ENCODE measurements at regions not wholly inside any gene's neighbourhood (a gene's known extent, or its start where the extent isn't known, plus 50 kb on each side); places are given as distances from the start of the nearest gene placed in this dataset.
A peak's percentile ranks its signal among the peaks of the same experiment; 100 is the strongest.
"Not testable (repeated sequence)": the region's sequence is repeated elsewhere in the genome, so short reads cannot be mapped to it uniquely, and the experiment has no call there.

GRCh38 chr3:18100121-18100520, 325.0 kb downstream of the SATB1 start:
- no peak overlapping the region for H3K27ac Mint-ChIP-seq
- no peaks in the 10 kb centered on the region for H3K9me3 Mint-ChIP-seq

GRCh38 chr3:18099611-18100010, 325.5 kb downstream of the SATB1 start:
- Mint-ChIP-seq H3K4me1 (ENCODE audit: low read depth) (peaks cover 19% of the 10 kb centered on the region), H3K4me3 (peak overlapping the region; percentile 10), H3K9me3 (no peaks in the 10 kb centered on the region), H3K27ac (peak overlapping the region; percentile 59), H3K36me3 (ENCODE audit: low read depth) (no peaks in the 10 kb centered on the region), H3K27me3 (ENCODE audit: low read depth) (peaks cover 3% of the 10 kb centered on the region)
- no peak for DNase-seq
- CTCF ChIA-PET = no interaction called here
- intact Hi-C loops (cut with micrococcal nuclease) = loop anchor here (2.0 to 10.0 kb wide), 2 partner anchors 771 to 1955 kb away; no protein-coding TSS in a partner anchor

More at GRCh38 chr3:18100121-18100520, 325.0 kb downstream of the SATB1 start:
- H3K4me1 Mint-ChIP-seq (ENCODE audit: low read depth) = peaks cover 19% of the 10 kb centered on the region
- peaks cover 6% of the 10 kb centered on the region for H3K27me3 Mint-ChIP-seq (ENCODE audit: low read depth)
- CTCF ChIA-PET = no interaction called here
- H3K36me3 Mint-ChIP-seq (ENCODE audit: low read depth) = no peaks in the 10 kb centered on the region
- no peak for DNase-seq
- no peak overlapping the region for H3K4me3 Mint-ChIP-seq
- intact Hi-C loops (cut with micrococcal nuclease) = no loop called here

- CTCF ChIA-PET = no interaction called here
Measured at GRCh38 chr3:18098960-18099587, 326.1 kb downstream of the SATB1 start.

GRCh38 chr3:18097989-18098388, 327.1 kb downstream of the SATB1 start:
- CTCF ChIA-PET = no interaction called here
- DNase-seq = no peak
- Mint-ChIP-seq H3K4me1 (ENCODE audit: low read depth) (peaks cover 19% of the 10 kb centered on the region), H3K27ac (no peak overlapping the region), H3K27me3 (ENCODE audit: low read depth) (no peaks in the 10 kb centered on the region), H3K9me3 (no peaks in the 10 kb centered on the region), H3K4me3 (no peak overlapping the region), H3K36me3 (ENCODE audit: low read depth) (no peaks in the 10 kb centered on the region)
- intact Hi-C loops (cut with micrococcal nuclease) = loop anchor here (2.0 to 10.0 kb wide), 2 partner anchors 773 to 1957 kb away; no protein-coding TSS in a partner anchor

More at GRCh38 chr3:18098960-18099587, 326.1 kb downstream of the SATB1 start:
- intact Hi-C loops (cut with micrococcal nuclease) = loop anchor here (2.0 to 10.0 kb wide), 2 partner anchors 772 to 1956 kb away; no protein-coding TSS in a partner anchor
- DNase-seq = peak; percentile 70
- H3K4me3 Mint-ChIP-seq = no peak overlapping the region
- H3K9me3 Mint-ChIP-seq = no peaks in the 10 kb centered on the region
- no peaks in the 10 kb centered on the region for H3K27me3 Mint-ChIP-seq (ENCODE audit: low read depth)
- H3K4me1 Mint-ChIP-seq (ENCODE audit: low read depth) = peaks cover 19% of the 10 kb centered on the region
- H3K27ac Mint-ChIP-seq = peak overlapping the region; percentile 59
- no peaks in the 10 kb centered on the region for H3K36me3 Mint-ChIP-seq (ENCODE audit: low read depth)

- Mint-ChIP-seq H3K36me3 (ENCODE audit: low read depth) (no peaks in the 10 kb centered on the region), H3K4me1 (ENCODE audit: low read depth) (peaks cover 19% of the 10 kb centered on the region), H3K27me3 (ENCODE audit: low read depth) (no peaks in the 10 kb centered on the region), H3K9me3 (no peaks in the 10 kb centered on the region), H3K4me3 (no peak overlapping the region), H3K27ac (no peak overlapping the region)
- intact Hi-C loops (cut with micrococcal nuclease) = loop anchor here (10.0 kb wide), 1 partner anchor 1957 kb away; no protein-coding TSS in a partner anchor
- CTCF ChIA-PET = no interaction called here
- no peak for DNase-seq
Measured at GRCh38 chr3:18097473-18097872, 327.7 kb downstream of the SATB1 start.

GRCh38 chr3:18092726-18093125, 332.4 kb downstream of the SATB1 start:
- intact Hi-C loops (cut with micrococcal nuclease) = loop anchor here (10.0 kb wide), 1 partner anchor 1962 kb away; no protein-coding TSS in a partner anchor
- Mint-ChIP-seq H3K27ac (no peak overlapping the region), H3K4me1 (ENCODE audit: low read depth) (peaks cover 4% of the 10 kb centered on the region), H3K9me3 (no peaks in the 10 kb centered on the region), H3K27me3 (ENCODE audit: low read depth) (no peaks in the 10 kb centered on the region), H3K36me3 (ENCODE audit: low read depth) (no peaks in the 10 kb centered on the region), H3K4me3 (no peak overlapping the region)
- CTCF ChIA-PET = interaction anchor here (0.6 kb wide), 1 partner anchor 488 kb away, joined by 5 read pairs; no protein-coding TSS in a partner anchor
- no peak for DNase-seq

GRCh38 chr3:18090377-18090776, 334.8 kb downstream of the SATB1 start:
- Mint-ChIP-seq H3K9me3 (no peaks in the 10 kb centered on the region), H3K36me3 (ENCODE audit: low read depth) (no peaks in the 10 kb centered on the region), H3K27ac (no peak overlapping the region), H3K4me1 (ENCODE audit: low read depth) (peaks cover 12% of the 10 kb centered on the region), H3K4me3 (no peak overlapping the region), H3K27me3 (ENCODE audit: low read depth) (peaks cover 1% of the 10 kb centered on the region)
- CTCF ChIA-PET = no interaction called here
- intact Hi-C loops (cut with micrococcal nuclease) = loop anchor here (10.0 kb wide), 1 partner anchor 1964 kb away; no protein-coding TSS in a partner anchor
- no peak for DNase-seq

- H3K4me3 Mint-ChIP-seq = no peak overlapping the region
- no peak overlapping the region for H3K27ac Mint-ChIP-seq
- CTCF ChIA-PET = no interaction called here
- H3K27me3 Mint-ChIP-seq (ENCODE audit: low read depth) = peaks cover 5% of the 10 kb centered on the region
- intact Hi-C loops (cut with micrococcal nuclease) = no loop called here
- DNase-seq = no peak
- H3K9me3 Mint-ChIP-seq = no peaks in the 10 kb centered on the region
- peaks cover 12% of the 10 kb centered on the region for H3K4me1 Mint-ChIP-seq (ENCODE audit: low read depth)
- H3K36me3 Mint-ChIP-seq (ENCODE audit: low read depth) = no peaks in the 10 kb centered on the region
Measured at GRCh38 chr3:18087988-18088387, 337.2 kb downstream of the SATB1 start.

GRCh38 chr3:18086760-18087159, 338.4 kb downstream of the SATB1 start:
- no peaks in the 10 kb centered on the region for H3K9me3 Mint-ChIP-seq
- CTCF ChIA-PET = no interaction called here
- intact Hi-C loops (cut with micrococcal nuclease) = no loop called here
- H3K4me1 Mint-ChIP-seq (ENCODE audit: low read depth) = peaks cover 12% of the 10 kb centered on the region
- no peak for DNase-seq
- no peak overlapping the region for H3K27ac Mint-ChIP-seq
- H3K36me3 Mint-ChIP-seq (ENCODE audit: low read depth) = no peaks in the 10 kb centered on the region
- H3K4me3 Mint-ChIP-seq = no peak overlapping the region
- H3K27me3 Mint-ChIP-seq (ENCODE audit: low read depth) = peaks cover 5% of the 10 kb centered on the region

GRCh38 chr3:18086078-18086477, 339.1 kb downstream of the SATB1 start:
- H3K27ac Mint-ChIP-seq = no peak overlapping the region
- no peak for DNase-seq
- H3K4me3 Mint-ChIP-seq = no peak overlapping the region
- CTCF ChIA-PET = interaction anchor here (1.0 kb wide), 1 partner anchor 193 kb away, joined by 3 read pairs; no protein-coding TSS in a partner anchor
- no peaks in the 10 kb centered on the region for H3K9me3 Mint-ChIP-seq
- no peaks in the 10 kb centered on the region for H3K36me3 Mint-ChIP-seq (ENCODE audit: low read depth)
- intact Hi-C loops (cut with micrococcal nuclease) = no loop called here
- H3K4me1 Mint-ChIP-seq (ENCODE audit: low read depth) = peaks cover 12% of the 10 kb centered on the region
- peaks cover 8% of the 10 kb centered on the region for H3K27me3 Mint-ChIP-seq (ENCODE audit: low read depth)

- intact Hi-C loops (cut with micrococcal nuclease) = no loop called here
- Mint-ChIP-seq H3K9me3 (no peaks in the 10 kb centered on the region), H3K27me3 (ENCODE audit: low read depth) (peaks cover 8% of the 10 kb centered on the region), H3K27ac (no peak overlapping the region), H3K4me1 (ENCODE audit: low read depth) (peaks cover 12% of the 10 kb centered on the region), H3K36me3 (ENCODE audit: low read depth) (no peaks in the 10 kb centered on the region), H3K4me3 (no peak overlapping the region)
- no peak for DNase-seq
- CTCF ChIA-PET = interaction anchor here (1.0 kb wide), 1 partner anchor 192 kb away, joined by 3 read pairs; no protein-coding TSS in a partner anchor
Measured at GRCh38 chr3:18085429-18085828, 339.7 kb downstream of the SATB1 start.

GRCh38 chr3:18083273-18083590, 340.8 kb upstream of the TBC1D5 start:
- H3K4me1 Mint-ChIP-seq (ENCODE audit: low read depth) = peaks cover 14% of the 10 kb centered on the region
- DNase-seq; intact Hi-C loops (cut with micrococcal nuclease); CTCF ChIA-PET; H3K27ac Mint-ChIP-seq; H3K9me3 Mint-ChIP-seq; H3K4me3 Mint-ChIP-seq; H3K36me3 Mint-ChIP-seq (ENCODE audit: low read depth): not testable (repeated sequence)
- peaks cover 10% of the 10 kb centered on the region for H3K27me3 Mint-ChIP-seq (ENCODE audit: low read depth)

GRCh38 chr3:18082551-18083272, 340.3 kb upstream of the TBC1D5 start:
- no peaks in the 10 kb centered on the region for H3K36me3 Mint-ChIP-seq (ENCODE audit: low read depth)
- intact Hi-C loops (cut with micrococcal nuclease) = no loop called here
- DNase-seq = no peak
- H3K27ac Mint-ChIP-seq = no peak overlapping the region
- no peaks in the 10 kb centered on the region for H3K9me3 Mint-ChIP-seq
- peaks cover 10% of the 10 kb centered on the region for H3K27me3 Mint-ChIP-seq (ENCODE audit: low read depth)
- CTCF ChIA-PET = no interaction called here
- H3K4me1 Mint-ChIP-seq (ENCODE audit: low read depth) = peaks cover 10% of the 10 kb centered on the region
- H3K4me3 Mint-ChIP-seq = no peak overlapping the region

All from activated naive CD4-positive, alpha-beta T cell treated with anti-CD3 and anti-CD28 coated beads for 36 hours (primary cell).